NT2/D1 (cell line): ENCODE measurements at regions not wholly inside any gene's neighbourhood (a gene's known extent, or its start where the extent isn't known, plus 50 kb on each side); places are given as distances from the start of the nearest gene placed in this dataset.

Experiments
- SUZ12 ChIP-seq: IDR thresholded peaks from 2 replicates; pipeline ENCODE4 v1.6.1; 2011; ENCODE audit not compliant: insufficient read length, insufficient read depth; ENCODE audit errors: extremely low read depth
- YY1 ChIP-seq: IDR thresholded peaks from 2 replicates; pipeline ENCODE4 v1.6.1; 2011; ENCODE audit not compliant: insufficient read length, insufficient read depth
- ZNF274 ChIP-seq: IDR thresholded peaks from 2 replicates; pipeline ENCODE4 v1.6.1; 2011; ENCODE audit warnings: mild to moderate bottlenecking, low read depth, low read length

DNA sequence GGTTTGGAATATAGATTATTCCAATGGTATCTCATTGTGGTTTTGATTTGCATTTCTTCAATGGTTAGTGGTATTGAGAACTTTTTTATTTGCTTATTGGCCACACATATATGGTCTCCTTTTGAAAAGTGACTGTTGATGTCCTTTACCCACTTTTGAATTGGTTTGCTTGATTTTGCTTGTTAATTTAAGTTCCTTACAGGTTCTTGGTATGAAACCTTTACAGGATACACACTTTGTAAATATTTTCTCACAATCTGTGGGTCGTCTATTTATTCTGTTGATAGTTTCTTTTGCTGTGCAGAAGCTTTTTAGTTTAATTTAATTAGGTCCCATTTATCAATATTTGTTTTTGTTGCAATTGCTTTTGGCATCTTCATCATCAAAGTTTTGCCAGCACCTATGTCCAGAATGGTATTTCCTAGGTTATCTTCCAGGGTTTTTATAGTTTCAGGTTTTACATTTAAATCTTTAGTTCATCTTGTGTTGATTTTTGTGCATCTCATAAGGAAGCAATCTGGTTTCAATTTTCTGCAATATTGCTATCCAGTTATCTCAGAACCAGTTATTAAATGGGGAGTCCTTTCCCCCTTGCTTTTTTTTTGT is 475.7 kb upstream of the PABPC4L start:
- TF ChIP-seq ZNF274, result no peak
- TF ChIP-seq YY1, result no peak
- no peak for TF ChIP-seq SUZ12
